IMR-90 (cell line): ENCODE measurements at regions not wholly inside any gene's neighbourhood (a gene's known extent, or its start where the extent isn't known, plus 50 kb on each side); places are given as distances from the start of the nearest gene placed in this dataset.

Source experiments
- ATAC-seq: fragments of 200-7000 bp; cut with Tn5 transposase; 2 replicates; pipeline ENCODE4 v1.9.1; 2020; ENCODE audit warnings: low read depth, mild to moderate bottlenecking, moderate library complexity
- BruUV-seq: library from RNA; stranded (reverse); fragments of 400-500 nt; replicated peaks from 2 replicates; lab custom pipeline; 2021; lab: Mats Ljungman, UMichigan
- CTCF ChIA-PET: fragments of 300-600 bp; formaldehyde crosslinking; extraction: SDS; loops from one replicate; lab custom pipeline; 2021; ENCODE audit warnings: antibody characterized with exemption; lab: Yijun Ruan, JAX
- POLR2A ChIA-PET: fragments of 300-600 bp; sonication (Branson Sonifier 250); formaldehyde crosslinking; loops from one replicate; lab custom pipeline; 2022; ENCODE audit warnings: antibody characterized with exemption; ENCODE audit not compliant: unreplicated experiment; lab: Charles Lee
- DNase-seq: peaks from one replicate; pipeline ENCODE4 v3.0.0; 2013
- H2AFZ ChIP-seq: replicated peaks from 2 replicates; pipeline ENCODE3; 2013; ENCODE audit warnings: low read length, mild to moderate bottlenecking; ENCODE audit not compliant: poor library complexity
- H2AK5ac ChIP-seq: 2 replicates; pipeline ENCODE4 v1.6.1; 2013; ENCODE audit warnings: low read depth, low read length, inconsistent platforms
- H2AK9ac ChIP-seq: replicated peaks from 2 replicates; pipeline ENCODE3; 2013; ENCODE audit warnings: mild to moderate bottlenecking, low read depth, low read length, moderate library complexity; ENCODE audit not compliant: poor library complexity
- H2BK120ac ChIP-seq: 2 replicates; pipeline ENCODE4 v1.6.1; 2013; ENCODE audit warnings: low read depth, low read length, inconsistent platforms
- H2BK15ac ChIP-seq: 3 replicates; pipeline ENCODE4 v1.6.1; 2013; ENCODE audit warnings: low read depth, low read length, inconsistent platforms
- H2BK20ac ChIP-seq: 2 replicates; pipeline ENCODE4 v1.6.1; 2013; ENCODE audit warnings: low read depth, mild to moderate bottlenecking, inconsistent platforms, low read length, moderate library complexity
- H2BK5ac ChIP-seq: 2 replicates; pipeline ENCODE4 v1.6.1; 2013; ENCODE audit warnings: mild to moderate bottlenecking, low read depth, low read length, inconsistent platforms; ENCODE audit not compliant: poor library complexity, severe bottlenecking
- H3K14ac ChIP-seq: replicated peaks from 2 replicates; pipeline ENCODE4 v1.6.1; 2013; ENCODE audit warnings: low read depth, low read length, inconsistent platforms
- H3K18ac ChIP-seq: 2 replicates; pipeline ENCODE4 v1.6.1; 2013; ENCODE audit warnings: low read depth, low read length, control low read depth
- H3K23ac ChIP-seq: 2 replicates; pipeline ENCODE4 v1.6.1; 2013; ENCODE audit warnings: low read depth, low read length, inconsistent platforms
- H3K27ac ChIP-seq: 2 replicates; pipeline ENCODE4 v1.5.1; 2013; ENCODE audit warnings: mild to moderate bottlenecking, control low read depth, low read length; ENCODE audit not compliant: insufficient read depth
- H3K27me3 ChIP-seq: 2 replicates; pipeline ENCODE4 v1.6.1; 2013; ENCODE audit warnings: low read length; ENCODE audit not compliant: control insufficient read depth, insufficient read depth
- H3K36me3 ChIP-seq: 2 replicates; pipeline ENCODE4 v1.6.1; 2013; ENCODE audit warnings: low read length, mixed read lengths; ENCODE audit not compliant: control insufficient read depth, insufficient read depth
- H3K4ac ChIP-seq: 2 replicates; pipeline ENCODE4 v1.6.1; 2013; ENCODE audit warnings: low read depth, low read length, inconsistent platforms
- H3K4me1 ChIP-seq: 2 replicates; pipeline ENCODE4 v1.6.1; 2013; ENCODE audit warnings: low read length, mixed read lengths; ENCODE audit not compliant: control insufficient read depth, insufficient read depth
- H3K4me2 ChIP-seq: 2 replicates; pipeline ENCODE4 v1.6.1; 2013; ENCODE audit warnings: low read depth, mild to moderate bottlenecking, control low read depth, low read length, moderate library complexity
- H3K4me3 ChIP-seq: 2 replicates; pipeline ENCODE4 v1.5.1; 2013; ENCODE audit warnings: low read depth, mild to moderate bottlenecking, control low read depth, low read length, moderate library complexity; ENCODE audit not compliant: insufficient read depth
- H3K56ac ChIP-seq: 2 replicates; pipeline ENCODE4 v1.6.1; 2013; ENCODE audit warnings: low read length, inconsistent platforms; ENCODE audit not compliant: insufficient read depth; ENCODE audit errors: extremely low read depth
- H3K79me1 ChIP-seq, 2 experiments: 2 replicates each; pipeline ENCODE4 v1.6.1; 2013; ENCODE audit warnings: low read length in 2 of 2, inconsistent platforms in 1 of 2, low read depth in 1 of 2
- H3K9ac ChIP-seq: 2 replicates; pipeline ENCODE4 v1.6.1; 2013; ENCODE audit warnings: low read depth, low read length, control low read depth
- H3K9me1 ChIP-seq: 2 replicates; pipeline ENCODE4 v1.6.1; 2013; ENCODE audit warnings: low read length, inconsistent platforms; ENCODE audit not compliant: insufficient read depth
- H3K9me3 ChIP-seq: 2 replicates; pipeline ENCODE4 v1.6.1; 2013; ENCODE audit warnings: low read length; ENCODE audit not compliant: control insufficient read depth, insufficient read depth
- H4K20me1 ChIP-seq: 2 replicates; pipeline ENCODE4 v1.6.1; 2013; ENCODE audit warnings: low read length, inconsistent platforms; ENCODE audit not compliant: insufficient read depth
- H4K5ac ChIP-seq: 2 replicates; pipeline ENCODE4 v1.6.1; 2013; ENCODE audit warnings: mild to moderate bottlenecking, low read depth, low read length, control low read depth
- H4K8ac ChIP-seq, 2 experiments: 2 replicates each; pipeline ENCODE4 v1.6.1; 2013; ENCODE audit warnings: low read depth in 2 of 2, low read length in 2 of 2, control low read depth in 1 of 2, inconsistent platforms in 1 of 2
- H4K91ac ChIP-seq: 2 replicates; pipeline ENCODE4 v1.6.1; 2013; ENCODE audit warnings: low read depth, low read length, inconsistent platforms; ENCODE audit not compliant: insufficient read depth
- BHLHE40 ChIP-seq: fragments of 150-350 bp; IDR thresholded peaks from 2 replicates; pipeline ENCODE4 v1.6.1; 2016; ENCODE audit warnings: mild to moderate bottlenecking, low read depth, low read length
- CEBPB ChIP-seq: IDR thresholded peaks from 2 replicates; pipeline ENCODE4 v1.6.1; 2012; ENCODE audit warnings: low read depth, low read length, improper control_type of control experiment
- CHD1 ChIP-seq: IDR thresholded peaks from 2 replicates; pipeline ENCODE4 v1.6.1; 2012; ENCODE audit warnings: low read depth, low read length, improper control_type of control experiment
- CTCF ChIP-seq: conservative IDR thresholded peaks from 2 replicates; pipeline ENCODE4 v1.5.1; 2012; ENCODE audit warnings: mild to moderate bottlenecking, low read depth, low read length, improper control_type of control experiment
- FOS ChIP-seq: fragments of 150-350 bp; IDR thresholded peaks from 2 replicates; pipeline ENCODE4 v1.6.1; 2016; ENCODE audit warnings: low read depth, low read length
- MAFK ChIP-seq: IDR thresholded peaks from 2 replicates; pipeline ENCODE4 v1.6.1; 2012; ENCODE audit warnings: low read depth, low read length, improper control_type of control experiment
- RAD21 ChIP-seq: IDR thresholded peaks from 2 replicates; pipeline ENCODE4 v1.6.1; 2012; ENCODE audit warnings: low read length, improper control_type of control experiment
- RCOR1 ChIP-seq: IDR thresholded peaks from 2 replicates; pipeline ENCODE4 v1.6.1; 2012; ENCODE audit warnings: mild to moderate bottlenecking, low read length, improper control_type of control experiment; ENCODE audit not compliant: insufficient replicate concordance
- WGBS, 2 experiments: methylation state at CpG; one replicate each; pipeline versions ENCODE4 v1.1.5 to v1.1.7; 2013; ENCODE audit warnings: missing lambda C conversion rate in 2 of 2; ENCODE audit not compliant: insufficient read length in 1 of 2; ENCODE audit errors: extremely low coverage in 2 of 2; 5-methylcytosine and 5-hydroxymethylcytosine counted together
- dilution Hi-C: fragments of 300-500 bp; cut with HindIII; formaldehyde crosslinking; loops from one replicate; pipeline ENCODE4 v1.14.3; 2018; ENCODE audit warnings: low sequenced_read_pairs; ENCODE audit not compliant: unreplicated experiment
- in situ Hi-C: fragments of 300-500 bp; cut with MboI; formaldehyde crosslinking; loops from 3 replicates; pipeline ENCODE4 v1.14.3; 2019; ENCODE audit warnings: low sequenced_read_pairs, inconsistent platforms, mixed read lengths
- intact Hi-C: fragments of 100-400 bp; cut with micrococcal nuclease; formaldehyde crosslinking; loops from 2 replicates; pipeline ENCODE4 v1.10.0; 2022
- TF ChIP-seq, protein P1 (sequence below): fragments of 150-350 bp; IDR thresholded peaks from 2 replicates; pipeline ENCODE4 v1.6.1; 2017; ENCODE audit warnings: mild to moderate bottlenecking, antibody characterized with exemption, low read length, low read depth

- no peak overlapping the region for H4K8ac ChIP-seq
- WGBS, 2 experiments: no CpG with 5 or more reads among the region's 2 CpGs
- H3K4ac ChIP-seq: no peak overlapping the region
- H3K4me3 ChIP-seq: no peak overlapping the region
- in situ Hi-C loops: no loop called here
- ATAC-seq (no peak), DNase-seq (no peak)
- no peaks in the 10 kb centered on the region for H3K9me1 ChIP-seq
- intact Hi-C loops: no loop called here
- H2BK15ac ChIP-seq: no peak overlapping the region
- no peaks in the 10 kb centered on the region for H3K36me3 ChIP-seq
- no peaks in the 10 kb centered on the region for H3K79me1 ChIP-seq
- H4K91ac ChIP-seq: no peak overlapping the region
- H4K20me1 ChIP-seq: no peaks in the 10 kb centered on the region
- no peak overlapping the region for H2BK120ac ChIP-seq
- no peak overlapping the region for H3K23ac ChIP-seq
- H3K4me1 ChIP-seq: no peaks in the 10 kb centered on the region
- no peak overlapping the region for H2AFZ ChIP-seq
- no peak overlapping the region for H2BK5ac ChIP-seq
- dilution Hi-C loops: no loop called here
- H3K4me2 ChIP-seq: no peak overlapping the region
- H2BK20ac ChIP-seq: no peak overlapping the region
- no peak overlapping the region for H2AK9ac ChIP-seq
- H2AK5ac ChIP-seq: no peak overlapping the region
- ChIA-PET CTCF (no interaction called here), POLR2A (no interaction called here)
- H3K27ac ChIP-seq: no peak overlapping the region
- no peak overlapping the region for H3K9ac ChIP-seq
- no peak overlapping the region for H3K18ac ChIP-seq
- H3K27me3 ChIP-seq: no peaks in the 10 kb centered on the region
- TF ChIP-seq RAD21: no peak
- TF ChIP-seq RCOR1: no peak
- no peak for TF ChIP-seq CTCF
- no peak for TF ChIP-seq CEBPB
- TF ChIP-seq BHLHE40: no peak
- TF ChIP-seq, protein P1, sequence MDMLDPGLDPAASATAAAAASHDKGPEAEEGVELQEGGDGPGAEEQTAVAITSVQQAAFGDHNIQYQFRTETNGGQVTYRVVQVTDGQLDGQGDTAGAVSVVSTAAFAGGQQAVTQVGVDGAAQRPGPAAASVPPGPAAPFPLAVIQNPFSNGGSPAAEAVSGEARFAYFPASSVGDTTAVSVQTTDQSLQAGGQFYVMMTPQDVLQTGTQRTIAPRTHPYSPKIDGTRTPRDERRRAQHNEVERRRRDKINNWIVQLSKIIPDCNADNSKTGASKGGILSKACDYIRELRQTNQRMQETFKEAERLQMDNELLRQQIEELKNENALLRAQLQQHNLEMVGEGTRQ: no peak
- no peak for TF ChIP-seq MAFK
- no peak for TF ChIP-seq CHD1
- TF ChIP-seq FOS: no peak
- H3K56ac ChIP-seq: no peak overlapping the region
- no peak overlapping the region for H3K14ac ChIP-seq
- no TSS peak for BruUV-seq
- 0 out of 2 replicates have a peak, but pooled peaks cover 2% of the 10 kb centered on the region for H3K9me3 ChIP-seq
- no peak overlapping the region for H4K5ac ChIP-seq
Measured at GRCh38 chr3:99253963-99254355, 352.5 kb upstream of the DCBLD2 start.
